ENCODE measurements at regions not wholly inside any gene's neighbourhood (a gene's known extent, or its start where the extent isn't known, plus 50 kb on each side); places are given as distances from the start of the nearest gene placed in this dataset.
"Not testable (repeated sequence)": the region's sequence is repeated elsewhere in the genome, so short reads cannot be mapped to it uniquely, and the experiment has no call there.

DNA sequence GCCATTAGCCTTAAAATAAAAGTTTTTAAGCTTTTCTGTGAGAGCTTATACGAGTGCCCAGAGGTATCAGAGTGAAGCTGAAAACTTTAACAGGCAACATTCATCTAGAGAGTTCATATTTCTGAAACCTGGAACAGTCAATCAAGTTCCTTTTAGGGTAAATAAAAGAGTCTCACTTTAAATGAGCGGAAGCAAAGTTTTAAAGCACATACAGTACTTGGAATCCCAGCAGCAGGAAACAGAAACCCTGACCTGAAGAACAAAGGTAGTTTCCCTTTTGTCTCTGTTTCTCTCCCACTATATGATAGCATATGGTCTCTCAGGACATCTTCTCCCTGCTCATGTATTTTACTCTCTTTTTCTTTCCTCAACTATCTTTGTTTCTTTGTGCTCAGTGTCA lies 153.0 kb downstream of the ASB9 start:
- no peak for DNase-seq (ENCODE audit: low read depth)

DNA sequence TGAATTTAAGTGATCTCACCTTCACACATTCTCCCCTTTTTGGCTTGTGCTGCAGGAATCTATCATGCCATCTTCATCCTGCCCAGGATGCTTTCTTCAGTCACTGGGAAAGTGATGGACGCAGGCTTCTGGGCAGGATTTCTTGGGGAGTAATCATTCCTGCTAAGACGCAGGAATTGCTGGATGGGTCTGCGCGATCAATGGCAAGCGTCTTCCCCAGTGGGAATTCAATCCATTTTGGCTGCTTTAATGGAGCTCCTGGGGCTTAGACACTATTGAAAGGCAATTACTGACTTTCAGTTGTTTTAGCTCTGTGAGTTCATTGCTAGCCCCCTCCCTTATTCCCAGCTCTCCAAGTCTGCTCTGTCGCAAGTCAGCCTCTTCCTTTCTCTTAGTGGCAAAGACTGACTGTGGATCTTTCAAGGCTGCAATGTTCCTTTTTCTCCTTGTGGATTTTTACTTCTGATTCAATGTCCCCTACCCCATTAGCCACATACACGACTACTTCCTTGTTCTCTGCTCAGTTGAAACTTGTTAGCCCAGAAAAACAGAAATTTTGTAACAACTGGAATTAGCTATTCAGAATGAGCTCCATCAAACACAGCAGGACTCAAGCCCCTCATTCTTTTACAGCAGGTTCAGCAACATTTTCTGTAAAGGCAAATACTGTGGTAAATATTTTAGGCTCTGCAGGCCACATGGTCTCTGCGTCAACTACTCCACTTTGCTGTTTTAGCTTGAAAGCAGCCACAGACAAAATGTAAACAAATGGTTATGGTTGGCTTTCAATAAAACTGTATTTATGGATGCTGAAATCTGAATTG lies 154.9 kb downstream of the ASB9 start:
- DNase-seq (ENCODE audit: low read depth) = no peak

DNA sequence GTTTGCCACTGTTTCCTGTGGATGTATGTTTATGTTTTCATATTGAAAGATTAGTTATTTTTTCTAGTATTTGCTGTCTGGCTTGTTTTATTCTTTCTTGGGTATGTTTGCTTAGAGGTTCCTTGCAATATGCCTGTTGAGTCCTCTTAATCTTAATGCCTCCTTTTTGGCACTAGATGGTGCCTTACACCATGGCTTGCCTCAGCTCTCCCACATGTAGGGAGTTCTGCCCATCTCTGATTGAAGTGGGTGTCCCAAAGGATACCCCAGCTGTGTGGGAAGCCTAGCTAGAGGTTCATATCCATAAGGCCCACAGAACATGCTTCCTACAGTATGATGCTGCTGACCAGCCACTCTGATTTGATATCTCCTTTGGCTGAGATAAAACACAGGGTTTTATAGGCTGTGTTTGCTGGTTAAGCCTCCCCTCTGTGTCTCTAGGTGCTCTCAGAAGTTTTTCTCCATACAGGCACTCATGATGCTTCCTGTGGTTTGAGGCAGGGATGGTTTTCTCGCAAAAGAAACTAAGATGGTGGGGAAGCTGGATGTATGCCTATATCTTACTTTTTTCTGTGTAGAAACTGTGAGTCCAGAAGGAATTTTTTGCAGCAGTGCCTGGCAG lies 162.4 kb downstream of the ASB9 start:
- DNase-seq (ENCODE audit: low read depth) = no peak

DNA sequence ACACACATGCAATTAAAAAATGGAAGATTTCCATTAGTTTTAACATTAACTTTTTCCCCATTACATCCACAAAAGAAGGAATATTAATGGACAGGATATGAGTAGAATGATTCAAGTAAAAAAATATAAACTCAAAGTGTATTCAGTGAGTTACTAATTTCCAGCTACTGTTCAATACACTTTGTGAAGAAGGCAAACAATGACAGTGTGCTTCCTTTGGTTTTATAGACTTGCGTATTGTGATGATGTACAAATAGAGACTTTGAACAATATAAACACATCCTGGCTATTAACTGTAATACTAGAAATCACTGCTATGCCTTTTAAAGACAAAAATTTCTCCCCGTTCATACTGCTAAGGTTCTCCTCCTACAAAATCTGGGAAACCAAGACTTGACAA lies 171.4 kb downstream of the ASB9 start:
- no peak for DNase-seq (ENCODE audit: low read depth)

DNA sequence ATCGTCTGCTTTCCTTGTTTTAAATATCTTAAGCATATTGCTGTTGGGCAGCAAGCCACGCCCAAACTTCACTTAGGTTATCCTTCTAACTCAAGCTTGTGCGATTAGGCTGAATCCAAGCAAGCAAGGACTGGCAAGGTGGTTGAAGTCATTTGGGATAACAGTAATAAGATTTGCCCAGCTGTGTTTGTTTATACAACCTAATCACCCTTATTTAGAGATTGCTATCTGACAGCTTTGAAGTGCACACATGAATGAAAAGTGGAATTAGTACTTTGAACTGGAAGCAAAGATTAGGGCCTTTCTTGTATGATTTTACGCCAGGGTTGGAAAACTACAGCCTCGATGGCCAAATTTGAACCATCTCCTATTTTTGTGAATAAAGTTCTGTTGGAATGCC lies 182.1 kb downstream of the ASB9 start:
- no peak for DNase-seq (ENCODE audit: low read depth)

DNA sequence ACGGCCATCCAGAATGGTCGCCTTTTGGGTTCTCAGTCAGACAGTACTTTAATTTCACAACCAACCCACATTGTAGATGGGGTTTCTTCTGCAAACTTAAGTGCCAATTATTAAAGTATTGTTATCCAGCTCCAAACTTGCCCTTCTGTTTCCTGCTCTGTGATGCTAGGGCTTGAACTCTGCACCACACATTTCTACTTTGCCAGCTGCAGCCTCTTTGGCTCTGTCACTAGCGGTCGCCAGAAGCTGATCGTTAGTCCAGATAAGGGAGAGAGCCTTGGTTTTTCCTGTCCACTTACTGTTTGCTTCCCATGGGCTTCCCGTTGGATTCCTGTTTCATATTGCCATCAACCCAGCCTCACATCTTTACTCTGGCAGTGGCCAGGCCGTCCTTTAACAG lies 196.6 kb downstream of the ASB9 start:
- DNase-seq (ENCODE audit: low read depth) = no peak

DNA sequence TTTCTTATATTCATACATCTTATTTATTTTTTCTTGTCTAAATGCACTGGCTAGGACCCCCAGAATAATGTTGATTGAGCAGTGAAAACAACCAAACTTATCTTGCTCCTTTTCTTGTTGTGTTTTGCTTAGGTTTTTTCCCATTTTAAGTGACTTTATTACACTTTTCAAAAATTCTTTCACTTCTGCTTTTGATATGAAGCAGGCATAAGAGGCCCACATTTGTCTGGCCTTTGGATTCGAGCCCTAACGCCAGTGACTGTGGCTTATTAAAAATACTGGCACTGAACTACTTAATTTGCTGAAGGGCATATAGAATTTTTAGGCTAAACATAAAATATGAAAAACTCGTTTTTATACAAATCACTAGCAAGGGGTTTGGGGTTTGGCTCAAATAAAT lies 197.0 kb downstream of the ASB9 start:
- no peak for DNase-seq (ENCODE audit: low read depth)

DNA sequence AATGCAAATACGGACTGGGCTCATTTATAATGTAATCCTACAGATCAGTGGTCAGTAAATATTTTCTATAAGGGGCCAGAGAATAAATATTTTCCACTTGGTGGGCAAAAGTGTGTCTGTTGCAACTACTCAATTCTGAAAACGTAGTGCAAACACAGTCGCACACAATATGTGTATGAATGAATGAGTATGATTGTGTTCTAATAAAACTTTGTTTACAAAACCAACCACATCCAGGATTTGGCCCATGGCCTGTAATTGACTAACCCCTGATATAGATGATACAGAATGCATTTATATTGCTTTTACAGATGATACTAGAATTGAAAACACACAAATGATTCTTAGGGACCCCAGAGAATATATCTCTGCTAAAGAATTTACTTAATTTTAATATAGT lies 197.6 kb downstream of the ASB9 start:
- DNase-seq (ENCODE audit: low read depth) = no peak

DNA sequence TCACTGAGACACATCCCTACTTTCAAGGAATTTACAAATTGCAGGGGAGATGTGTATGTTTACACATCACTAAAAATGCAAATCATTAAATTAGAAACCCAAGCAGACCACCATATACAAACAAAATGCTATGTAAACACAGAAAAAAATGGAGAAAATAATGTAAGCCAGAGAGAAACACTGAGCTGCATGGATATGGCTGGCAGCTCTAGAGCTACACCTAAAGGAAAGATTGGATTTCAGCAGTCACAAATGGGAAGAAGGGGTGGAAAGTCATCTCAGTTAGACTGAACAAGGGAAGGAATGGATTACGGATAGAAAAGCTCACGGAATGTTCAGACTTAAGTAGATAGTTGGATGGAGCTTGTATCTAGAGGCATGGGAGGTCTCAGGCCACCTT lies 186.3 kb downstream of the MOSPD2 start:
- no peak for DNase-seq (ENCODE audit: low read depth)

DNA sequence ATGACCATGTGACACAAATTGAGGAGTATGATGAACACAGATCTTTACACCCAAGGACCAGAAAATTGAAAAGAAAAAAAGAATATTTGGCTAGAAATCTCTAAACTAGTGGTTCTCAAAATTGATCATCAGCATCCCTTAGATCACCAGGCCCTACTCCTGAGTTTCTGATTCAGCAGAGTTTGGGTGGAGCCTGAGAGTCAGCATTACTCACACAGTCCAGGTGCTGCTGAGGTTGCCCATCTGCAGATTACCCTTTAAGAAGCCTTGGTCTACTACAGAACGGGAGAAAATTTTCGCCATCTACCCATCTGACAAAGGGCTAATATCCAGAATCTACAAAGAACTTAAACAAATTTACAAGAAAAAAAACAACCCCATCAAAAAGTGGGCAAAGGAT lies 182.8 kb downstream of the MOSPD2 start:
- DNase-seq (ENCODE audit: low read depth) = no peak

DNA sequence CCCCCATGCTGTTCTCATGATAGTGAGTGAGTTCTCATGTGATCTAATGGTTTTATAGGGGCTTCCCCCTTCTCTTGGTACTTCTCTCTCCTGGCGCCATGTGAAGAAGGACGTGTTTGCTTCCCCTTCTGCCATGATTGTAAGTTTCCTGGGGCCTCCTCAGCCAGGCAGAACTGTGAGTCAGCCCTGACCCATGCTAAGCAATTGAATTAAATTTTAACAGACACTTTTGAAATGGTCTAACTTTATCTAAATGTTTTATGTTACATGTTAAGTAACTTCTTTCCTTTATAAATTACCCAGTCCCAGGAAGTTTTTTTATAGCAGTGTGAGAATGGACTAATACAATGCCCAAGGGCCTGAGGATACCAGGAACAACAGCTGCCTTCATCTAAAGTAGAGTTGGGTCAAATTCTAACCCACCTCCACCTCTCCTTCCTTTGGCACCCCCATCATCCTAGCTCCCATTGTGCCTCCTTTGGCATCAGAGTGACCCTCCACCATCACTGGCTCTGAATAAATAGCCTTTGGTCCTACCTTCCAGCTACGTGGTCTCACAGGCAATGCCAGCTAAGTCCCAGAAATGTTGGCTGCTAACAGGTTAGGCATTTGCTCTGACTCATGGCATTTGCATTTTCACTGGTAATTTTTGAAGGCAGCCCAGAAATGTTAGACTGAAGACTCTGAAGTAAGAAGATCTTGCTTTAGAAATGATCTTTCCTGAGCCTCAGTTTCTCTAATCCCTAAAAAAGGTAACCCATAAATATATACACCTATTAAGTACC lies 182.1 kb downstream of the MOSPD2 start:
- no peak for DNase-seq (ENCODE audit: low read depth)

DNA sequence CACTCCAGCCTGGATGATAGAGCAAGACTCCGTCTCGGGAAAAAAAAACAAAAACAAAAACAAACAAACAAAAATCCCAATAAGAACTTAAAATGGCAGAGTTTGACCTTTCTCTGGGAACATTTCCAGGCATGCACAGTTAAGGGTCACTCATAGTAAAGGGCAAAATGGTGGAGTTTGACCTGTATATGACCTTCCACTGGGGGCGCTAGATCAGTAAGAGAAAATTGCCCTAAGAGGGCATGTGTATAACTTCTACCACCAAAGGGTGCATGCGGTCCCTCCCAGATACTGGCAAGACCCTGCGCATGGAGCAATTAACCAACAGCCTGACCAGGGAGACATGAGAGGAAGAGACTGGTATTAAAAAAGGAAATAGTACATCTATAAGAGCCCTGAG lies 177.2 kb downstream of the MOSPD2 start:
- no peak for DNase-seq (ENCODE audit: low read depth)

DNA sequence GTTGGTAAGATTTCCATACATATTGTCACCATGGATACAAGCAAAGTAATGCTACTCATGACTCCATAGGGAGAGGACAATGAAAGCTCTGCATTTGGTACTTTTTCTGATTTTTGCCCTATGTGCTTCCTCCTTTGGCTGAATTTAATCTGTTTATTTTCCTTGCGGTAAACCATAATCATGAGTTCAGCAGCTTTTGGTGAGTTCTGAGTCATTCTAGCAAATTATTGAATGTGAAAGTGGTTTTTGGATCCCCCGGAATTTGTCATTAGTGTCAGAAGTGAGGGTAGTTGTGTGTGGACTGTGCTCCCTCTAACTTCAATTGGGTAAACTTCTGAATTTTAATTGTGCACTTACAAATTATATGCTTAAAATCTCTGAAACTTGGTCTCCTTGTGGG lies 170.3 kb downstream of the MOSPD2 start:
- peak; percentile 30 for DNase-seq (ENCODE audit: low read depth)

DNA sequence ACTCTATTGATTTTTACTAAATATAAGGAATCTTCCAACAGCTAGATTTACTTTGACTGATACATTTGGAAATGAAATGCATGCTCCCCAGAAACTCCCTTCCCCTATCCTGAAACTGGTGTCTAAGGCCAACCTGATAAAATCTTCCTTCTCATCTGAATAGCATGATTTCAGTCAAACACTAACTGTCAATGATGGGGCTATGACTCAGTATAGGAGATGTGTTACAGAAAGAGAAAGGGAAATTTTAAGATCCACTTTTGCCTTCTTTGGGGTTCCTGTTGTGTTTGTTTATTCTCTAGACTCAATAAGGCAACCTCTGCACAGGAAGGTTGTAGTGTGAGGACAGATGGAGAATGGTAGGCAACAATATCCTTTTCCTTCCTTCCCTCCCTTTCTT lies 160.7 kb downstream of the MOSPD2 start:
- DNase-seq (ENCODE audit: low read depth) = no peak

DNA sequence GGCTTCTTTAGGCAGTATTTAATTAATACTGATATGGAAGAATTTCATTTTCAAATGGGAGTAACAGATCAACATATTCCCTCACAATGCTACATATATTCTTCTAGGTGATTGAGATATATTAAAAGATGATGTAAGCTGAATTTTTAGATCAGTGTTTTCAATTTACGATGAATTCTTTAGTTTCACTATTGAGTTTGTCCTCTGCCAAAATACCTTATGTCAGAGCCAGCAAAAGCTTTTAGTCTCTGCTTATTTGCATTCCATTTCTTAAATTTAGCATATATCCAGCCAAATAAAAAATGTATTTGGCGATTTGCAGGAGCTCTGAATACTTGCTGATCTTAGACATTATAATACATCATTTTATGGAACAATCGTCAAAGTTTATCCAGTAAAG lies 144.3 kb downstream of the MOSPD2 start:
- no peak for DNase-seq (ENCODE audit: low read depth)

DNA sequence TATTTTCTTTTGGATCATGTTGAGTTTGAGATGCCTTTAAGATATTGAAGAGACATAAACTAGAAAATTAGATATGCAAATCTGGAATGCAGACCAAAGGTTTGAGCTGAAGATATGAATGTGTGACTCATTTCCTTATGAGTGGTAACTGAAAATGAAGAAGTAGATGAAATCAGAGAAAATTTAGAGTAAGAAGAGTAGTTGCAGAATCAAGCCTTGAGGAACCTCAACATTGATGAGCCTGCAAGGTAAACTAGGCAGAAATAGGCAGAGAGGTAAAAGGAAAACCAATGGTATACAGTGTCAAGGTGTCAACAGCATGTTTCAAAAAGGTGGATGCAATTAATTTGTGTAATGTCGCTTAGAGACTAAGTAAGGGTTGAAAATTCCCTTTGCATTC lies 142.8 kb downstream of the MOSPD2 start:
- DNase-seq (ENCODE audit: low read depth) = no peak

DNA sequence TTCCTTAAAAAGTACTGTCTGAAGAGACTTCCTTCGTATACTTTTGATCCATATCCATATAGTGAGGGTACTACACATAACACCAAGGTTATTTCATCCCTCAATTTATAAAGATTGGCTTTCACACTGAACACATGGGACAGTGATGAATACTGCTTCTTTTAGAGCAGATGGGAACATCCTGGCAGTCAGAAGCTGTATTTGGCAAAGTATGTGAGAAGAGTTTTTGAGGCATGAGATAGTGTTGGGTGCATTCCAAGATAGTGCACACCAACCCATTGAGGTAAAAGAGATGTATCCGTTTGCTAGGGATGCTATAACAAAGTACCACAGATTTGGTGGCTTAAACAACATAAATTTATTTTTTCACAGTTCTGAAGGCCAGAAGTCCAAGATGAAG lies 141.1 kb downstream of the MOSPD2 start:
- no peak for DNase-seq (ENCODE audit: low read depth)

DNA sequence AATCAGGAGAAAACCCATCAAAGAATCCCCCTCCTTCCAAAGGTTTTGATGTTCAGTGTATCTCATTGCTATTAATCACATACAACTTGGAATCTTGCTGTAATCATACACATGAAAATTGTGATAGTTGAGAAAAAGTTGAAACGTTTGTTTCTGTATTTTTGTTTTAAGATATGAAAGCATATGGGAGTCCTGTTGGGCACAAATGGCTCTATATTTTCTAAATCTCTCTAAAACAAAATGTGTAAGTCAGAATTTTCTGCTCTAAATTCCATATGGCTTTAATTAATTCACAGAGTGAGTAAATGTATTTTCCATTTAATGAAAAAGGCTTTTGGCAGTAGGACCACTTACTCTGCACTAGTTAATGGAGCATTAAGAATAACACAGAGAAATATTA lies 140.2 kb downstream of the MOSPD2 start:
- no peak for DNase-seq (ENCODE audit: low read depth)

DNA sequence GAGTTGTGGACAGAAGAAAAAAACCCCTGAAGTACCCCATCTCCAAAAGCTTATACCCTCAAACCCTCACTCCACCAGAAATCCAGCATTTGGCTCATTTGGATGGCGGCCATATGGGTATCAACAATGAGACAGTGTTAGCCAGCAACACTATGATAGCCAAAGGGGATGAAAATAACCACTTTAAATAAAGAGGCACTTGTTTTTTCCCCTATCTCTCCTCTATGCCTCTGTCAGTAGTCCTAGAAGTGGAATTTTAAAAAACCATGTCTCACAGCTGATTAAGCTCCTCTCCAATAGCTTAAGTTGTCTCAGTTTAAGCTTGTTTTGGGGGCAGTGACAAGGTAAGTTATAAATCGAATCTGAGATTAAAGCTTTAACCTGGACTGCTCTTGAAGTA lies 124.0 kb downstream of the MOSPD2 start:
- no peak for DNase-seq (ENCODE audit: low read depth)

DNA sequence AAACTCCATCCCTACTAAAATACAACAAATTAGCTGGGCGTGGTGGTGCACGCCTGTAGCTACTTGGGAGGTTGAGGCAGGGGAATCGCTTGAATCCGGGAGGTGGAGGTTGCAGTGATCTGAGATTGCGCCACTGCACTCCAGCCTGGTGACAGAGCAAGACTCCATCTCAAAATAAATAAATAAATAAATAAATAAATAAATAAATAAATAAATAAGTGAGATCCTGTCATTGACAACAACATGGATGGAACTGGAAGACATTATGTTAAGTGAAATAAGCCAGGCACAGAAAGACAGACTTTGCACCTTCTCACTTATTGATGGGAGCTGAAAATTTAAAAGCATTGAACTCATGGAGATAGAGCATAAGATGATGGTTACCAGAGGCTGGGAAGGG lies 111.2 kb downstream of the MOSPD2 start:
- DNase-seq (ENCODE audit: low read depth) = not testable (repeated sequence)
